LoVo (cell line): ENCODE measurements at regions not wholly inside any gene's neighbourhood (a gene's known extent, or its start where the extent isn't known, plus 50 kb on each side); places are given as distances from the start of the nearest gene placed in this dataset.

Experiments used
- DNase-seq: peaks from one replicate; pipeline ENCODE4 v3.0.0-alpha.2; 2016; ENCODE audit warnings: low spot score

DNA sequence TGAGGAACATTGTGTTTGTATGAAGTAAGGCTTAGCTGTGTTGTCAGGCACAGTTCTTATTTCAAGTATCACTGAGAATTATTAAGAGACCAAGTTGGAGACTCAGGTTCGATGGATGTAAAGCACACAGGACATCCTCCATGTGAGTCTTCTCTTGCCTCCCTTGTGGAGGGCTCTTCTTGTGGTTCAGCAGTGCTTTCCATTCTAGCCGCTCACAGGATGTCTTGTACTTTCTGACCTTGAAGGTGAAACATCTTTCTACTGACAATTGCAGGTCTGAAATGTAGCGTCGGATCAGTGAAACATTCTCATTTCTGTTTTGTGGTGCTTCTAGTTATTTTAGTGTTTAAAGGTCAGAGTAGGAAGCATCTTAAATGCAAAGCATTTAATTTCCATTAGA lies 154.6 kb downstream of the HIPK3 start:
- DNase-seq: no peak

- no peak for DNase-seq
These were observed 153.0 kb downstream of the HIPK3 start for GRCh38 chr11:33410086-33410765.
